COLO829 (cell line): ENCODE measurements at regions not wholly inside any gene's neighbourhood (a gene's known extent, or its start where the extent isn't known, plus 50 kb on each side); places are given as distances from the start of the nearest gene placed in this dataset.

Source experiments
- DNase-seq: peaks from one replicate; pipeline ENCODE4 v3.0.0; 2012; ENCODE audit warnings: low spot score

DNA sequence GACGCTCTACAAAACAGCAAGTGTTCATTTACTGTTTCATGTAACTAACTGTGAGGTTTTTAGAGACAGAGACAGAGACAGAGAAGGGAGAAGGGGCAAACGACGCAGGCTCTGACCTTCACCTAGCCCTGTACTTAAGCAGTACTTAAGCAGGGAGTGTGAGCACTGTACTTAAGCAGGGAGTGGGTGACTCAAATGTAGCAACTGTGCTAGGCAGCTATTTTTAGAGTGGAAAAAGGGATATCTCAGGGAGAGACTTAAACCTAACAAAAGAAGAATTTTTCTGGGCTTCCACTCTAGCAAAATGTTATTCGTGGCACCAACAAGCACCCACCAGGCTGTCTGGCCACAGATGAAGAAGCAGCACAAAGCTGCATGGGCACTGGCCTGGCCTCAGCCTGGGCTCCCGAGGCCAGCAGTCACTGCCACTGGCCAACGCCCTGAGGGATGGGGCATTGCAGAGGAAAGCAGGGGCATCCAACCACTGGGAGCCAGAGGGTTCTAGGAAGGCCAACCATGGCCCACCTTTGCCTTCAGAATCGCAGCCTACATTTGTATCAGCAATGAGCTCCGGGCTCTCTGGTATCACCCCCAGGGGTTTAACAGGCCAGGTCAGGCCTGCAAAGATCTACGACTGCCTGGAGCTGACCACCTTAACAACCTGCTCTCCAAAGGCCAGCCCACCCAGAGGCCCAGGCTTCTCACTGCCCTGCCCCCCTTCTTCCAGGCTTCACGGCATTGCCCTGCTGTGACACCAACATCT is 154.3 kb downstream of the TTC32 start:
- no peak for DNase-seq

- DNase-seq = no peak
These were observed 155.0 kb downstream of the TTC32 start for GRCh38 chr2:19746611-19747309.

GRCh38 chr2:19746137-19746600 is 155.6 kb downstream of the TTC32 start:
- no peak for DNase-seq

DNA sequence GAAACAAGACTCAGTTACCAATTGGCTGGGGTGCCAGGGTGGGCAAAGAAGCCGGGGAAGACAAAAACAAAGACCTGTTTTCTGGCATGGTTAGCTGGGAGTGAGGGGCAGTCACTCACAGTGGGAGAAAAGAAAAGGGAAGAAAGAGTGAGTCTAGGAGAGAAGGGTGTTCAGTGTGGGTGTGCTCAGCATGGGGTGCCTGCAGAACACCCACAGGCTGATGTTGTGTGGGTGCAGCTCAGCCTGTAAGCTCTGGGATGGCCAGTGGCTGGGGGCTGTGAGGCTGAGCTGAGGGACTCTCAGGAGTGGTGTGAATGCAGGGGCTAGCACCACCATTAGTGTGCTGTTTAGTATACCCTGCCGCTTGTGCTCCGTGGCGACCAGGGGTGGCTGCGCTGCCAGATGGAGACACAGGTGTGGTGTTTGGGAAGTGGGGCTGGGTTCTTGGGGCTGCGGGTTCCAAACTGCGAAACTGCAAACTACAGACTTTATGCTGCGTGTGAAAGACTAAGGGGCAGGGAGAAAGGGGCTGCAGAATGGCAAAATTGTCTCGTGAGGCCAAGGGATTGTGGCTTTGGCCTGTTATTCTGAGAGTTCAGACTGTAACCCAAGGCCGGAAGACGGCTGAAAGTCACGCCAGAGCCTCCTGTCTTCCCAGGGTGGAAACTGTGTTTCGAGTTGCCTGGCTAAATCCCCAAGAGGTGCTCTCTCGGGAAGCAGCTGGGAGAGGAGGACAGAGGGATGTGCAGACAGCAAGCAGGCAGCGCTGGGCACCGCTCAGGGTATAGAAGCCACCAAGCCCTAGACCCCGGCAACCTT is 156.3 kb downstream of the TTC32 start:
- DNase-seq = no peak

DNA sequence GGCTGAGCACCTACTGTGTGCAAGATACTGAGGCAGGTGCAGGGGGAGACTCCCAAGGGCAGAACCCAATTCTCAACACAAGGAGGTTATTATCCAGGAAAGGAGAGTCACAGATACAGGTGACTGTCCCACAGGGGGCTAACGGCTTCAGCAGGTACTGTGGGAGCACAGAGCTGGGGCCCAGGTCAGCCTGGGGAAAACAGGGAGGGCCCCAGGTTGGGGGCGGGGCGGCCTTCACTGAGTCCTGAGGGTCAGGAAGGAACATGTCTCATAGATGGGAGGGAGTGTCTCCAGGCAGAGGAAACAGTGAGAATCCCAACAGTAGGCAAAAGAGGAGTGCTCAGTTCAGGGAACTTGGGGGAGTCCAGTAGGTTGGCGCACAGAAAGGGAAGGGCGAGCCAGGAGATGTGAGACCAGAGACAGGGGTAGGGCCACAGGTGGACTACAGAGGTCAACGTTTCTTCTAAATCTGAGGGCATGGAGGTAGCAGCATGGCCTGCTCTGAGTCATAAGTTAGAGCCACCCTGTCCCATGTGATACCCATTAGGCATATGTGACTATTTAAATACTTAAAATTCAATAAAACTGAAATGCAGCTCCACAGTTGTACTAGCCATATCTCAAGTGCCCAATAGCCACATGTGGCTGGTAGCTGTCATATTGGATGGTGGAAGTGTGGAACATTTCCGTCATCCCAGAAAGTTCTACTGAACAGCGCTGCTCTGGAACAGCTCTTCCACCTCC is 157.2 kb downstream of the TTC32 start:
- no peak for DNase-seq

DNA sequence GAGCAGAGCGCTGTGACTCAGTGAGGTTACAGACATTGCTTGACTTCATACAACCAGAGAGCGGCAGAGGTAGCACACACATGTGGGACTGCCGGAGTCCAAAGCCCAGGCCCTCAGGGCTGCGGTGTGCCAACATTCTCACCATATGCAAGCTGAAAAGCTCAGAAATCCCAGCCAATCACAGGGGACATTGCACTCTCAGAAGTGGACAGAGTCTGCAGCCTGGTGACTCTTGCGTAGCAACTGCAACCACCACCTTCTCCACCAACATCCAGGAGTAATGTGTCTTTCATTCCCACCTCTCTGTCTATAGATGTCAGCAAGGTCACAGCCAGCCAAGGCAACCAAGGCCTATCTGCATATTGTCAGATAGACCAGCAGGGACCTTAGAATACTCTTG is 158.1 kb downstream of the TTC32 start:
- DNase-seq = no peak

- DNase-seq = no peak
These were observed 158.9 kb downstream of the TTC32 start for GRCh38 chr2:19742872-19743271.

GRCh38 chr2:19739256-19739655 is 162.5 kb downstream of the TTC32 start:
- DNase-seq = no peak

DNA sequence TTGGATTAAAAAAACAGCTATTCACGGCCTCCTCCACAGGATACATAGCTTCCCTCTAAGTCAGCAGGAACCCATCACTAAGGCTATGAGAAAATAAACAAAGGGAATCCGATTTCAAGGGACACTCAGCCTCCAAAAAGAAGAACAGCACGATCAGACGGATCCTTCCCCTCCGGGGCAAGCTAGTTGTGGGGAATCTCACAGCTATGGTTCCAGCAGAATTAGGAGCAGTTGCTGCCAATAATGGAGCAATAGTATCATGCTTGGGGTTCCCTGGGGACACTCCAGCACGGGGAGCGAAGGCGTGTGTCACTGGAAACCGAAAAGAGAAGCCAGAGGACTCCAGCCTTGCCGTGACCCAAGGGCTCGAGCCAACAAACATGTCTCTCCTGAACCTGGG is 163.1 kb downstream of the TTC32 start:
- DNase-seq = no peak

GRCh38 chr2:19736191-19736831 is 165.5 kb downstream of the TTC32 start:
- DNase-seq = no peak

GRCh38 chr2:19733951-19734425 is 167.8 kb downstream of the TTC32 start:
- no peak for DNase-seq

GRCh38 chr2:19733390-19733789 is 168.4 kb downstream of the TTC32 start:
- no peak for DNase-seq

GRCh38 chr2:19732255-19732654 is 169.5 kb downstream of the TTC32 start:
- no peak for DNase-seq

GRCh38 chr2:19731515-19731914 is 170.3 kb downstream of the TTC32 start:
- no peak for DNase-seq

DNA sequence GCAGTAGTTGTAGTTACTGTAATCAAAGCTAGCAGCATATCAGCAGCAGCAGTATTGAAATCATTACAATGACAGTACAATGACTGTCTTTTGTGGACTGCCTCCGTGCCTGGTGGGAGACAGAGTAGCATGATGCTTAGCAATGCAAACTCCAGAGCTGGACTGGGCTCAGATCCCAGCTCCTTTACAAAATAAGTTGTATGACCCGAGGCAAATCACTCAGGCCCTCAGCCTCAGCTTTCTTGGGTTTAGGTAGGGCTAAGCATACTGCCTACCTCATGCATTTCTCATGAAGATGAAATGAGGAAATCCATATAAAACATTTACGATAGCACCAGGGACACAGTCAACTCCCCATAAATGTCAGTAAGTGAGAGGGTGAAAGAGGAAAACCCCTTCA is 170.7 kb downstream of the TTC32 start:
- DNase-seq = no peak

DNA sequence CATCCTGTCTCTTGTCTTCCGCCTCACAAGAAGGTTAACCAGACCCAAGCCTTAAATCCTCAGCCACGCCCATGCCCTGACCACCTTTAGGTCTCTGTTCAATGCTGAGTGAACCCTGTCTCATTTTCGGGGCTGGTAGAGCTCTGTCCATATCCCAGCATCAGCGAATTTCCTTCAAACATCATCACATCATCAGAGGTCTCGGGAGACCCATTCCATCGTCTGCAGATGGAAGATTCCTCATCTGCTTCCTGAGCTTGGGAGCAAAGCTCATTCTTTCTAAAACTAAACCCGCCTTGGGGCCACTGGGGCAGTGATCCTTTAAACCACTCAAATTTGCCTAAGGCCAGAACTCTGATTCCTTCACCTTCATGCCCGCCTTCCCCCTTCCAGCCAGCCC is 173.7 kb downstream of the TTC32 start:
- DNase-seq = no peak

DNA sequence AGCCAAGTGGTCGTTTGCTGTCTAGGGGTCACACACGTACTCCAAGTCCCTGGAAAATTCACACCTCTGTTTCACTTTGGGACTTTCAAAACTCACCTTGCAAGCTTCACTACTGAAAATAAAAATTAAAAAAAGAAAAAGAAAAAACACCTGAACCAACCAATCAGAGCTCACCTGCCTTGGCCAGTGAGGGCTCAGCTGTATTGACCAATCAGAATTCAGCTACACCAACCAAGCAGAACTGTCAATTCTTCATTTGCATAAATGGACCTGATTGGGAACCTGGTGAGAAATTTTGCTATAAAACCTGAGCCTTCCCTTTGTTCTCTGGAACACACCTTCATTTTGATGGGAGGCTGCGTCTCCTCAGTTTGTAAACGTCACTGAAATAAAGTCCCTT is 176.4 kb downstream of the TTC32 start:
- DNase-seq = no peak

DNA sequence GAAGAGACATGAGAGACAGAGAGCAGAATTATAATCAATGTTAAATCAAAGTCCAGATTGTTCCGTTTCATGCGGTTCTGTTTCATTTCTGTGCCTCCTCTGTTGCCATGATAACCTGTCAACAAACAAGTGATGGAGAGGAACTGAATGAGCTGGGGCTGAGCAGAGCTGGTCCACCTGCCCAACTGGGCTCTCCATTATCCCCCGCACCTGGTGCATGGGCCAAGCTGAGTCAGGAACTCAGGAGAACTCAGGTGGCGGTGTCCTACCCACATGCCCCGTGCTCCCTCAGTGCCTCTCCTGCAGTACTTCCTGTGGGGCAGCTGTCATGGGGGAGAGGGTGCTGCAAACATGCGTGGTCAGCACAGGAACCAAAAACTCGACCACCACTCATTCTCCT is 178.8 kb downstream of the TTC32 start:
- no peak for DNase-seq

GRCh38 chr2:19722531-19722971 is 179.2 kb downstream of the TTC32 start:
- no peak for DNase-seq

GRCh38 chr2:19720306-19720705 is 181.5 kb downstream of the TTC32 start:
- no peak for DNase-seq

DNA sequence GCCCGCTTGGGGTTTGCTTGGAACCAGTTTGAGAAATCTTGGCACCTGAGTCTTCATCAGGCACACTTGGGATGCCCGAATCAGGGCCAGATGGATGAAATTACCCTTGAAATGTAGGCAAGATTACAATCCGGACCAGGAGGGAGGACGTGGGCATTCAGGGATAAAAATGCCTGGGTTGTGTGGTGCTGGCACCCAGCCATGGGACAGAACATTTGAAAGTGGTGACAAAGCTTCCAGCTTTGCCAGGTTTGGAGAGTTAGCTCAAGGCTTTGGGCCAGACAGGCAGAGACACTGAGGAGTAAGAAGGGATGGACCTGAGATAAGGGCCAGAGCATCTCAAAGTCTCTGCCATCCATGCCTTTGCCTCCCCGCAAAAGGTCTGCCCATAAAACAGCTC is 182.2 kb downstream of the TTC32 start:
- no peak for DNase-seq
